SK-N-DZ (cell line): ENCODE measurements at regions not wholly inside any gene's neighbourhood (a gene's known extent, or its start where the extent isn't known, plus 50 kb on each side); places are given as distances from the start of the nearest gene placed in this dataset.

Experiments used
- DNase-seq: peaks from one replicate; pipeline ENCODE4 v3.0.0-alpha.2; 2015; ENCODE audit warnings: low spot score

DNA sequence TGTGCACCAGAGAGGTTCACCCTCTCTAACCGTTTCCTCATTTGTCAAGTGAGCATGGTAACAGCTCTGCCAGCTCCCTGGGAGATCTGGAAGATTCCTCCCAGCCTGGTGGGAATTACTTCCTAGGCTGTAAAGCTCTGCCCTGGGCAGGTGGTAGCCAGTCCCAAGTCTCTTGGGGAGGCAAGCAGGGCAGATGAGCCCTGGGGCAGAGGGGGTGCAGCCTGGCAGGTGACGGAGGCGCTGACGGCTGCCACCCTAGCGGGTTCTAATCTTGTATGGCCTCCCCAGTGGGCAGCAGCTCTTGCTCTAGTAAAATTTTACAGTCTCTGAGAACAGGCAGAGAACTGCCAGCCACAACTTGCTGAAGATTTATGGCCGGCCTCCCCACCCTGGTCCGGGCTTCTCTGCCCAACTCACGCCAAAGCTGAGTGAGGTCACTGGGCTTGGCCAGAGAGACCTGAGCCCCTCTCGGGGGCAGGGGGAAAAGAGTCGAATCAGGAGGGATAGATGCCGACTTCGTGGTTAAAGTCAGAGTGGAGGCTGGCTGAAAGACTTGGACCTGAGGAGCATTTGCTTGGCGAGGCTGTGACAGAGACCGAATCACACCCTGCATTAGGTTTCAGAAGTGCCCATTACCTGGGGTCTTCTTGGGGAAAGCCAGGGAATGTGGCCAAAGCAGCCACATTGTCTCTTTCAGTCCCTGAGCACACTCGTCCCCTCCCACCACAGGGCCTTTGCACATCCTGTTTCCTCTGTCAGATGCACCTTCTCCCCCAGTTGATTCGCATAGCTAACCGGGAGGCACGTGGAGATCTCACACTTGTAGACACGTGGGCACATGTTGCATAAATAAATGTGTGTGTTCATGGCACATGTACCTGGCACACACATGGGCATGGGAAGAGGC is 188.2 kb downstream of the MN1 start:
- no peak for DNase-seq

GRCh38 chr22:27614006-27614649 is 187.4 kb downstream of the MN1 start:
- no peak for DNase-seq

GRCh38 chr22:27614650-27615007 is 186.9 kb downstream of the MN1 start:
- DNase-seq = no peak

- no peak for DNase-seq
Observed at GRCh38 chr22:27615408-27615807, 186.1 kb downstream of the MN1 start.

DNA sequence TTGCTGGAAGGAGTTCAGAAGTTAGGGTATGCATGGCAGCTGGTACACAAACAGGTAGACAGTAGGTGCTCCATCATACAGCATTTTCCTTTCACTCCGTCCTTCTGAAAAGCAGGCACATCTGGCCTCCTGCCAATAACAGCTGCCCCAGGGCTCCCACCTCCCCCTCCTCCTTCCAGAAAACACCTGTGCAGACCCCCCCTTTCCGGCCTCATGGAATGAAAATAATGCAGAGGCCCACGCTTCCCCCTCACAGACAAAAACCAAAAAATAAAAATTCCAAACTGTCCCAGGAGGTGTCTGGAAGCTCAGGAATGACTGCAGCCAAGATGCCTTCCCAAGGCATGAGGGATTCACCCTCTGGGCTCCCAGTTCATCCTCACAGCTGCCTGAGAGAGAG is 185.5 kb downstream of the MN1 start:
- no peak for DNase-seq

- no peak for DNase-seq
Observed at GRCh38 chr22:27617214-27617881, 184.2 kb downstream of the MN1 start.

DNA sequence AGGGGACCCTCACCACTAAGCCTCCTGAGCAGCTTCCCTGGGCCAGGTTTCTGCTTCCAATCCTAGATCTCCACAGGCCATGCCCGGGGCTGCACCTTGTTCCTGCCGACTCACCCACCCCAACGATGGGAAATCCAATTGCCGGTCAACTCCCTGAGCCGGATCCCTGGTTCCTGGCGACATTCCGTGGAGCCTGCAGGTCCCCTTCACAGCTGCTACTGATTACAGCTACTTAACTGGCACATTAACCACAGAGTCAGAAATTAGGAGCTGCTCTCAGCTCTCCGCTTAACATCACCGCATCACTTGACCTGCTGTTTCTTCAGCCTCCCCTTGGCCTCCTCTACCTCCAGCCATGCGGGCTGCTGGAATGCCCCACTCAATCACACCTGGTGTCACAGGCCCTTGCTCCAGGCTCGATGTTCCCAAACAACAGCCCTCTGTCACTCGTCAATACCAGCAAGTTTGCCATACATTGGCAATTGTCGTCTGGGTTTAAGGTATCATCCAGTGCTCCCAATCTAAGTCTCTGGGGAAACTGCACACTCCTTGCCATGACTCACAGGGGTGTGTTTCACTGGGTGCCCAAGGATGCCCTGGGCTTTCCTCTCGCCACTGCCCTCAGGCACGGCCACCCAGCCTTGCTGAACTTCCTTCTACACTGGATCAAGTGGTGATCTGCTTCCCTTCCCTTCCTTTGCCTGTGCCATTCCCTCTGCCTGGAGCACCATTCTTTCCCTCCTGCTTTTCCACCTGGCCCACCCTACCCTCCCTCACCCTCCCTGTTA is 181.0 kb downstream of the MN1 start:
- DNase-seq = no peak

GRCh38 chr22:27621486-27622070 is 180.0 kb downstream of the MN1 start:
- DNase-seq = no peak

- no peak for DNase-seq
Observed at GRCh38 chr22:27624042-27624441, 177.5 kb downstream of the MN1 start.

- no peak for DNase-seq
Observed at GRCh38 chr22:27624705-27625104, 176.9 kb downstream of the MN1 start.

- DNase-seq = no peak
Observed at GRCh38 chr22:27625769-27626674, 175.5 kb downstream of the MN1 start.

DNA sequence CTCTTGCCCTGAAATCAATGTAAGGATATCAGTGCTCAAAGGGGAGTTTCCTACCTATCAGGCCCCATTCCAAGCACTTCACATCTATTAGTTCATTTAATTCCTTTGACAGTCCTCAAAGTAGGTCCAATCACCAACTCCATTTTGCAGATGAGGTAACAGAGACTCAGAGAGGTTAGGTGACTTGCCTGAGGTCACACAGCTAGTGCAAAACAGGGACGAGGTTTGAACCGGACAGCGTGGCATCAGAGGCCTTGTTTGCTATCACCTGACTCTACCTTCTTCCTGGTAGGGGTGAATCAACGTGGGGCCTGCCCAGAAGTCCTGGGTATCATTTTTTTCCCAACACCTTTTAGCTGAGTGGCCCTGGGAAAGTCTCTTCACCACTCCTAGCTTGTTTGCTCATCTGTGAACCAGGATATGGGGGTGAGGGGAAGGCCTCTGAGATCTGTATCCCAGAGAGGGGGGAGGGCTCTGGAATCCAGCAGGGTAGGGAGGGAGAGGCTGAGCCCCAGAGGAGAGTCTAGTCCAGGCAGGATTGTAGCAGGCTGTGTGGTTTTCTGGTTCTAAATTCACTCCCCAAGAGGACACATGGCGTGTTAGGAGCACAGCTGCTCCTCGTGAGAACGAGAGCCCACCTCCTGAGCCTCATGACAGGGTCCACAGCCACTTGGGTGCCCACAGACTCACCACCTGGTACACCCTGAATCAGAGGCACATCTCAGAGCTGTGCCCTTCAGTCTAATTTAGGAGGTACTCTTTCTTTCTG is 174.7 kb downstream of the MN1 start:
- no peak for DNase-seq

DNA sequence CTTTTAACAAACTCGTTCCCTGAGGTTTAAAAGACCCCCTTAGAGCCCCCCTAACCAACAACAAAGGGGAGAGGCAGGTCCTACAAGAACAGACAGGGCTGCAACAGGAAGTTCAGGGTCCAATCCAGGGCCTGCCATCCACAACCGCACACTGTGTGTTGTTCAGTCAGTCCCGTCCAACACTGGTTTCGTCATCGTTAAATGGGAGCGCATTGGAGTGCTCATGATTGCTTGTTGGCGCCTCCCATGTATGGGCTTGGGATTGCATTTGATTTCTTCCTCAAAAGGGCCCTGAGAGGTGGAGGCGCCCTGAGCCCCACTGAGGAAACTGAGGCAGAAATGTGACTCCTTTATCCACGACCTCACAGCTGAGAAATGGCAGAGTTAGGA is 174.1 kb downstream of the MN1 start:
- no peak for DNase-seq

- no peak for DNase-seq
Observed at GRCh38 chr22:27627901-27628300, 173.7 kb downstream of the MN1 start.

- DNase-seq = no peak
Observed at GRCh38 chr22:27628341-27628740, 173.2 kb downstream of the MN1 start.

- no peak for DNase-seq
Observed at GRCh38 chr22:27628891-27629631, 172.5 kb downstream of the MN1 start.

- no peak for DNase-seq
Observed at GRCh38 chr22:27629908-27630673, 171.5 kb downstream of the MN1 start.

- DNase-seq = no peak
Observed at GRCh38 chr22:27630754-27631153, 170.8 kb downstream of the MN1 start.
